ENCODE measurements at regions not wholly inside any gene's neighbourhood (a gene's known extent, or its start where the extent isn't known, plus 50 kb on each side); places are given as distances from the start of the nearest gene placed in this dataset.

DNA sequence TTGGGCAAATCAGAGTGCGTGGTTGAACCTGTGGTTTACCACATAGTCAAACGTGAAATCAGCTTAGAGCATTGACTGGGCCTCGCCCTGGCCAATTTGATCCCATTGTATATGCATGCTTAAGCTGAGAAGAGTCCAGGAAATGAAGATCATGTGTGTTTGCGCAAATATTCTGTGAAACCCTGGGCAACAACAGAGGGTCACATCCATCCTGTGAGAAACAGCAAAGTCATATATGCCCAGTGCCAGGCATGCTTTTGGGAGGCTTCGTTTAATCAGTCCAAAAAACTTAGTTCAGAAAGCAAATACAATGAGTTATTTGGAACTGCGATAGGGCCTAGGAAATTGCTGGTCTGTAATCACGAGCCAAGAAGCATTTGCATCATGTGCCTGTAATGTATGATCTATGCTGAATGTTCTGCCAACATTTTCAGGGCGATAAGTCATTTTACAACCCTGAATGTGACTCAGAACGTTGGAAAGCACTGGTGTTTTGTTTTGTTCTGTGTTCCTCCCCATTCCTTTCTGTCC lies 412.1 kb upstream of the CELF2 start:
- no peaks in the 10 kb centered on the region for H3K9me3 ChIP-seq (ENCODE audit: insufficient read depth, low read length)
- H3K9ac ChIP-seq (ENCODE audit: low read length): no peak overlapping the region
- no peaks in the 10 kb centered on the region for H3K27me3 ChIP-seq (ENCODE audit: low read length)
- no peaks in the 10 kb centered on the region for H3K36me3 ChIP-seq (ENCODE audit: low read length)
- H3K4me3 ChIP-seq (ENCODE audit: insufficient read depth, low read length, poor library complexity, severe bottlenecking): no peak overlapping the region
- no peak overlapping the region for H3K27ac ChIP-seq (ENCODE audit: low read depth, low read length)
- TF ChIP-seq, protein P1, sequence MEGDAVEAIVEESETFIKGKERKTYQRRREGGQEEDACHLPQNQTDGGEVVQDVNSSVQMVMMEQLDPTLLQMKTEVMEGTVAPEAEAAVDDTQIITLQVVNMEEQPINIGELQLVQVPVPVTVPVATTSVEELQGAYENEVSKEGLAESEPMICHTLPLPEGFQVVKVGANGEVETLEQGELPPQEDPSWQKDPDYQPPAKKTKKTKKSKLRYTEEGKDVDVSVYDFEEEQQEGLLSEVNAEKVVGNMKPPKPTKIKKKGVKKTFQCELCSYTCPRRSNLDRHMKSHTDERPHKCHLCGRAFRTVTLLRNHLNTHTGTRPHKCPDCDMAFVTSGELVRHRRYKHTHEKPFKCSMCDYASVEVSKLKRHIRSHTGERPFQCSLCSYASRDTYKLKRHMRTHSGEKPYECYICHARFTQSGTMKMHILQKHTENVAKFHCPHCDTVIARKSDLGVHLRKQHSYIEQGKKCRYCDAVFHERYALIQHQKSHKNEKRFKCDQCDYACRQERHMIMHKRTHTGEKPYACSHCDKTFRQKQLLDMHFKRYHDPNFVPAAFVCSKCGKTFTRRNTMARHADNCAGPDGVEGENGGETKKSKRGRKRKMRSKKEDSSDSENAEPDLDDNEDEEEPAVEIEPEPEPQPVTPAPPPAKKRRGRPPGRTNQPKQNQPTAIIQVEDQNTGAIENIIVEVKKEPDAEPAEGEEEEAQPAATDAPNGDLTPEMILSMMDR (IDR thresholded peaks at IDR 0.05; ENCODE audit: insufficient read depth, low read length, poor library complexity, severe bottlenecking): no peak
- TF ChIP-seq EZH2phosphoT487 (conservative IDR thresholded peaks at IDR 0.05; ENCODE audit: low read length): no peak
- H3K79me2 ChIP-seq (ENCODE audit: insufficient read depth, low read length): no peaks in the 10 kb centered on the region
- no peak overlapping the region for H2AFZ ChIP-seq (ENCODE audit: low read depth, low read length, severe bottlenecking)
- H3K4me2 ChIP-seq (ENCODE audit: low read depth, low read length, poor library complexity, severe bottlenecking): no peak overlapping the region
- H3F3A ChIP-seq (ENCODE audit: insufficient read depth): no peaks in the 10 kb centered on the region
- no peaks in the 10 kb centered on the region for H4K20me1 ChIP-seq (ENCODE audit: low read depth, low read length)
- no peaks in the 10 kb centered on the region for H3K9me2 ChIP-seq (replicated peaks; ENCODE audit: insufficient read depth, low read length)

DNA sequence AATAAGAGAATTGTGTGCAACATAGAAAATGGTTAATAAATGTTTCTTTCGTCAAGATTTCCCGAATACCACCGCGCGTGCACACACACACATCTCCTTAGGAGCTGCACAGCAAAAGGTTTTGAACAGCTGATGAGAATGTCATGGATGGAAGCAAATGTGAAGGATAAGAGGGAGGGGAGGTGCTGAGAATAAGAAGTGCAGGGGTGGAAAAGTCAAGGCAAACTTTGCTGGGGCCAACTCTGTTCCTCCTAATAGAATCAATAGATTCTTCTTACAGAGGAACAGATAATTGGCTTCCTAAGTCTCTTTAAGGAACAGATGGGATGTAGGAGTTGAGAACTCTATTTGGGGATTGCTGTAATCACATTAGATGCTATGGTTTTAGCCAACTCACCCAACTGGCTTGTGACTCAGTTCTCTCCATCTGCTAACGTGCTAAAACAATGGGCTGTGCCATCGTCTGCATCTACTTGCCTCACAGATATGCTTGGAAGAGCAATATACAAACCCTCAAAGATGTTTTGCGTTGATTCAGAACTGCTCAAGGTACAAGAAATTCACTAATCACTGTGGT lies 408.2 kb upstream of the CELF2 start:
- Histone ChIP-seq H3K36me3 (ENCODE audit: low read length) (no peaks in the 10 kb centered on the region), H2AFZ (ENCODE audit: low read depth, low read length, severe bottlenecking) (no peak overlapping the region), H4K20me1 (ENCODE audit: low read depth, low read length) (no peaks in the 10 kb centered on the region), H3K9ac (ENCODE audit: low read length) (no peak overlapping the region), H3K4me3 (ENCODE audit: insufficient read depth, low read length, poor library complexity, severe bottlenecking) (no peak overlapping the region), H3F3A (ENCODE audit: insufficient read depth) (no peaks in the 10 kb centered on the region), H3K4me2 (ENCODE audit: low read depth, low read length, poor library complexity, severe bottlenecking) (no peak overlapping the region), H3K9me2 (replicated peaks; ENCODE audit: insufficient read depth, low read length) (no peaks in the 10 kb centered on the region), H3K27ac (ENCODE audit: low read depth, low read length) (no peak overlapping the region), H3K79me2 (ENCODE audit: insufficient read depth, low read length) (no peaks in the 10 kb centered on the region), H3K27me3 (ENCODE audit: low read length) (no peaks in the 10 kb centered on the region), H3K9me3 (ENCODE audit: insufficient read depth, low read length) (no peaks in the 10 kb centered on the region)
- no peak for TF ChIP-seq EZH2phosphoT487 (conservative IDR thresholded peaks at IDR 0.05; ENCODE audit: low read length)

DNA sequence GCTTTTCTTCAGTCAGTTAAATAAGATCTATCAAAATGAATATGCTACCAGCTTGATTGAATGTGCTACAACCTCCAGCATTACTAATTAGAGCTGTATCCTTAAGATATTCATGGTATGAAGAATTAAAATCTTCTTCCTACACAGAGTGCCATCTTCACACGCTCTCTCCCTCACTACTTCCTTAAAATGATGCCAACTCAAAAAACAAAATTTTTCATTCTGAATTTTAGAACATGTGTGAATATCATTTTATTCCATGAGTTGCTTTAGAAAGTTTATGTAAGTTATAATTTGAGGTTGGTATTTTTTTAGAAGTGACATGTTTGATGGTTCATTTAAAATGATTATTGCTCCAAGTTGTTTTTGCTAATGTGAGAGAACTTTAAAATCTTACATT lies 407.5 kb upstream of the CELF2 start:
- Histone ChIP-seq H3F3A (ENCODE audit: insufficient read depth) (no peaks in the 10 kb centered on the region), H3K27ac (ENCODE audit: low read depth, low read length) (no peak overlapping the region), H3K9ac (ENCODE audit: low read length) (no peak overlapping the region), H3K36me3 (ENCODE audit: low read length) (no peaks in the 10 kb centered on the region), H3K79me2 (ENCODE audit: insufficient read depth, low read length) (no peaks in the 10 kb centered on the region), H3K9me2 (replicated peaks; ENCODE audit: insufficient read depth, low read length) (no peaks in the 10 kb centered on the region), H2AFZ (ENCODE audit: low read depth, low read length, severe bottlenecking) (no peak overlapping the region), H3K4me2 (ENCODE audit: low read depth, low read length, poor library complexity, severe bottlenecking) (no peak overlapping the region), H3K4me3 (ENCODE audit: insufficient read depth, low read length, poor library complexity, severe bottlenecking) (no peak overlapping the region), H4K20me1 (ENCODE audit: low read depth, low read length) (no peaks in the 10 kb centered on the region), H3K9me3 (ENCODE audit: insufficient read depth, low read length) (no peaks in the 10 kb centered on the region), H3K27me3 (ENCODE audit: low read length) (no peaks in the 10 kb centered on the region)
- no peak for TF ChIP-seq EZH2phosphoT487 (conservative IDR thresholded peaks at IDR 0.05; ENCODE audit: low read length)
- TF ChIP-seq, protein P1 (IDR thresholded peaks at IDR 0.05; ENCODE audit: insufficient read depth, low read length, poor library complexity, severe bottlenecking): no peak

DNA sequence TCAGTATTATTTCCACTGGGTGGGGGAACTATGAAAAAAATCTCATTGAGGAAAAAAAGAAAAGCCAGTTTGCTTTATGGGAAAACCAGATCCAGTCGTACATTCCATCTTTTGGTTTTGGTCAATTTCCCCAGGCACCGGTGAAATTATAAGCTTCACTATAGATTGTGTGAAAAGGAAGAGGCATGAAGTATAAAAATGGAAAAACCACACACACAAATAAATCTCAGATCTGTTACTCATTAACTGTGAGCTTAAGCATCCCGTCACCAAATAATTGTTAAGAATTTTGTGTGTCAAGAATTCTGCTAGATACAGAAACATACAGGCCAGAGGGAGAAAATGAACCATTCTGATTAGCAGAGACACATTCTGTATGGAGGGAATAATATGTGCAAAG lies 405.5 kb upstream of the CELF2 start:
- H2AFZ ChIP-seq (ENCODE audit: low read depth, low read length, severe bottlenecking): no peak overlapping the region
- no peaks in the 10 kb centered on the region for H3K36me3 ChIP-seq (ENCODE audit: low read length)
- no peaks in the 10 kb centered on the region for H3F3A ChIP-seq (ENCODE audit: insufficient read depth)
- no peaks in the 10 kb centered on the region for H3K79me2 ChIP-seq (ENCODE audit: insufficient read depth, low read length)
- H3K27ac ChIP-seq (ENCODE audit: low read depth, low read length): no peak overlapping the region
- H3K4me2 ChIP-seq (ENCODE audit: low read depth, low read length, poor library complexity, severe bottlenecking): no peak overlapping the region
- H3K9me2 ChIP-seq (replicated peaks; ENCODE audit: insufficient read depth, low read length): no peaks in the 10 kb centered on the region
- H3K4me3 ChIP-seq (ENCODE audit: insufficient read depth, low read length, poor library complexity, severe bottlenecking): no peak overlapping the region
- H3K27me3 ChIP-seq (ENCODE audit: low read length): no peaks in the 10 kb centered on the region
- H4K20me1 ChIP-seq (ENCODE audit: low read depth, low read length): no peaks in the 10 kb centered on the region
- no peak overlapping the region for H3K9ac ChIP-seq (ENCODE audit: low read length)
- TF ChIP-seq, protein P1 (IDR thresholded peaks at IDR 0.05; ENCODE audit: insufficient read depth, low read length, poor library complexity, severe bottlenecking): no peak
- no peak for TF ChIP-seq EZH2phosphoT487 (conservative IDR thresholded peaks at IDR 0.05; ENCODE audit: low read length)
- no peaks in the 10 kb centered on the region for H3K9me3 ChIP-seq (ENCODE audit: insufficient read depth, low read length)
